SU-DHL-6 (cell line): ENCODE measurements at regions not wholly inside any gene's neighbourhood (a gene's known extent, or its start where the extent isn't known, plus 50 kb on each side); places are given as distances from the start of the nearest gene placed in this dataset.

Experiments used
- CTCF ChIP-seq: fragments of 200-600 bp; sonication (generic); IDR thresholded peaks from one replicate; pipeline ENCODE4 v1.5.1; 2017; ENCODE audit warnings: antibody characterized with exemption, mild to moderate bottlenecking, low read length, moderate library complexity; ENCODE audit not compliant: insufficient read depth, poor library complexity, severe bottlenecking
- EZH2phosphoT487 ChIP-seq: fragments of 200-600 bp; sonication (generic), shearing (Covaris generic); conservative IDR thresholded peaks from 2 replicates; pipeline ENCODE4 v1.6.1; 2018; ENCODE audit warnings: mild to moderate bottlenecking, antibody characterized with exemption, low read length, moderate library complexity, mixed read lengths

DNA sequence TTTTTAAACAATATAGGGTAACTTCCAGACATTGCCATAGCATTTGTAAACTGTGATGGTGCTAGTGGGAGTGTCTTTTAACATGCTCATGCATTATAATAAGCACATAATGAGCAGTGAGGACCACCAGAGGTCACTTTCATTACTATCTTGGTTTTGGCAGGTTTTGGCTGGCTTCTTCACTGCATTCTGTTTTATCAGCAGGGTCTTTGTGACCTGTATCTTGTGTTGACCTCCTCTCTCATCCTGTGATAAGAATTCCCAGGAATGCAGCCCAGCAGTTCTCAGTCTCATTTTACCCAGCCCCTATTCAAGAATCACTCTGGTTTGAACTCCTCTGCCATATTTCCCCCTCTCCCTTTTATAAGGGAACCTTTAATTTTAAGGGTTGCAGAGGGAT, 91.3 kb downstream of the ZNF467 start:
- TF ChIP-seq CTCF (no peak), EZH2phosphoT487 (no peak)
